ENCODE measurements at regions not wholly inside any gene's neighbourhood (a gene's known extent, or its start where the extent isn't known, plus 50 kb on each side); places are given as distances from the start of the nearest gene placed in this dataset.

DNA sequence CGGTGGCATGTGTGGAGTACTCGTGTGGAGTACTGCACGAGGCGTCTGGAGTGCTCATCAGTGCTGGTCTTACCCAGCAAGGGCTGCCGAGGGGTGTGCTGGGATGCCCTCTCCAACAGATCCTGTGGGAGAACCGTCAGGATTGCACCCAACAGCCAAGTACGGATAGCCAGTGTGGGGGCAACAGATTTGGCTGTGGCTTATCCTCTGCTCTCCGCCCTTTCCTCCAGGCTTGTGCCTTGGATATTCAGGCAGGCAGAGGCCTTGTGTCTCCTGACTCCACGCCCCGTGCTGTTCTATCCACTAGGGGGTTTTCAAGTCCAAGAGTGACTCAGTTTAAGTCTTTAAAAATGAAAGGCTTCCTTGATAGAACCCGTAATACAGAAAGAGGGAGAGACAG lies 321.0 kb upstream of the HS6ST1 start:
- ATAC-seq = 0 out of 3 replicates have a peak, but pooled peaks have one; percentile 27

More for the DNA sequence above, 321.0 kb upstream of the HS6ST1 start:
- Histone ChIP-seq H3K4me1 (replicated peaks in 1 of 2; ENCODE audit: control insufficient read depth in 2 of 2, insufficient read depth in 2 of 2, low read length in 2 of 2) (no peaks in the 10 kb centered on the region), H4K20me1 (replicated peaks; ENCODE audit: control insufficient read depth, insufficient read depth, low read length) (no peaks in the 10 kb centered on the region), H3K27me3 (ENCODE audit: control insufficient read depth in 2 of 2, insufficient read depth in 2 of 2, low read length in 2 of 2) (peaks cover 4 to 53% of the 10 kb centered on the region in 2 experiments; a peak in 2 of 5 replicates), H3K9me1 (ENCODE audit: control insufficient read depth, insufficient read depth, low read length) (no peaks in the 10 kb centered on the region), H3K79me2 (ENCODE audit: control insufficient read depth, insufficient read depth, low read length) (no peaks in the 10 kb centered on the region), H3K4me3 (no peak overlapping the region), H3K27ac (ENCODE audit: extremely low read depth, low read depth, low read length) (no peak overlapping the region), H3K9ac (ENCODE audit: insufficient read depth in 1 of 2, low read depth in 2 of 2, low read length in 2 of 2) (no peak overlapping the region), H2AFZ (ENCODE audit: low read depth, low read length) (no peak overlapping the region), H3K4me2 (ENCODE audit: insufficient read depth, low read length) (no peak overlapping the region), H3K9me3 (replicated peaks; ENCODE audit: control insufficient read depth, insufficient read depth, low read depth, low read length) (no peaks in the 10 kb centered on the region), H3K36me3 (ENCODE audit: control insufficient read depth, insufficient read depth, low read length) (no peaks in the 10 kb centered on the region)
- CTCF ChIA-PET (ENCODE audit: low intra/inter-chr PET ratio) = no interaction called here
- BruUV-seq (replicated peaks) = no TSS peak
- intact Hi-C loops (cut with micrococcal nuclease) (no loop called here), in situ Hi-C loops (cut with MboI) (no loop called here)
- TF ChIP-seq XRCC4 (IDR thresholded peaks at IDR 0.05; ENCODE audit: extremely low read depth, insufficient read depth, insufficient read length) (no peak), ZNF316 (IDR thresholded peaks at IDR 0.05) (no peak), RBM22 (IDR thresholded peaks at IDR 0.05; ENCODE audit: low read depth, low read length, poor library complexity, severe bottlenecking) (no peak), RFX5 (IDR thresholded peaks at IDR 0.05; ENCODE audit: low read depth, low read length) (no peak), ARID1B (IDR thresholded peaks at IDR 0.05) (no peak), TRIM28 (IDR thresholded peaks at IDR 0.05) (no peak), ARID2 (IDR thresholded peaks at IDR 0.05) (no peak), MCM7 (IDR thresholded peaks at IDR 0.05) (no peak), SMARCA5 (IDR thresholded peaks at IDR 0.05) (no peak), FOXJ2 (tag; IDR thresholded peaks at IDR 0.05) (no peak), ZC3H11A (IDR thresholded peaks at IDR 0.05; ENCODE audit: low read depth, low read length) (no peak), RCOR1 (IDR thresholded peaks at IDR 0.05; ENCODE audit: borderline replicate concordance in 1 of 2, low read depth in 2 of 2, low read length in 2 of 2) (no peak), TARDBP (IDR thresholded peaks at IDR 0.05) (no peak), ZNF76 (CRISPR knock-in tag; IDR thresholded peaks at IDR 0.05; ENCODE audit: borderline replicate concordance) (no peak)
- TF ChIP-seq, protein P1, sequence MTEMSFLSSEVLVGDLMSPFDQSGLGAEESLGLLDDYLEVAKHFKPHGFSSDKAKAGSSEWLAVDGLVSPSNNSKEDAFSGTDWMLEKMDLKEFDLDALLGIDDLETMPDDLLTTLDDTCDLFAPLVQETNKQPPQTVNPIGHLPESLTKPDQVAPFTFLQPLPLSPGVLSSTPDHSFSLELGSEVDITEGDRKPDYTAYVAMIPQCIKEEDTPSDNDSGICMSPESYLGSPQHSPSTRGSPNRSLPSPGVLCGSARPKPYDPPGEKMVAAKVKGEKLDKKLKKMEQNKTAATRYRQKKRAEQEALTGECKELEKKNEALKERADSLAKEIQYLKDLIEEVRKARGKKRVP (CRISPR knock-in tag; IDR thresholded peaks at IDR 0.05) = no peak
- TF ChIP-seq, protein P2, sequence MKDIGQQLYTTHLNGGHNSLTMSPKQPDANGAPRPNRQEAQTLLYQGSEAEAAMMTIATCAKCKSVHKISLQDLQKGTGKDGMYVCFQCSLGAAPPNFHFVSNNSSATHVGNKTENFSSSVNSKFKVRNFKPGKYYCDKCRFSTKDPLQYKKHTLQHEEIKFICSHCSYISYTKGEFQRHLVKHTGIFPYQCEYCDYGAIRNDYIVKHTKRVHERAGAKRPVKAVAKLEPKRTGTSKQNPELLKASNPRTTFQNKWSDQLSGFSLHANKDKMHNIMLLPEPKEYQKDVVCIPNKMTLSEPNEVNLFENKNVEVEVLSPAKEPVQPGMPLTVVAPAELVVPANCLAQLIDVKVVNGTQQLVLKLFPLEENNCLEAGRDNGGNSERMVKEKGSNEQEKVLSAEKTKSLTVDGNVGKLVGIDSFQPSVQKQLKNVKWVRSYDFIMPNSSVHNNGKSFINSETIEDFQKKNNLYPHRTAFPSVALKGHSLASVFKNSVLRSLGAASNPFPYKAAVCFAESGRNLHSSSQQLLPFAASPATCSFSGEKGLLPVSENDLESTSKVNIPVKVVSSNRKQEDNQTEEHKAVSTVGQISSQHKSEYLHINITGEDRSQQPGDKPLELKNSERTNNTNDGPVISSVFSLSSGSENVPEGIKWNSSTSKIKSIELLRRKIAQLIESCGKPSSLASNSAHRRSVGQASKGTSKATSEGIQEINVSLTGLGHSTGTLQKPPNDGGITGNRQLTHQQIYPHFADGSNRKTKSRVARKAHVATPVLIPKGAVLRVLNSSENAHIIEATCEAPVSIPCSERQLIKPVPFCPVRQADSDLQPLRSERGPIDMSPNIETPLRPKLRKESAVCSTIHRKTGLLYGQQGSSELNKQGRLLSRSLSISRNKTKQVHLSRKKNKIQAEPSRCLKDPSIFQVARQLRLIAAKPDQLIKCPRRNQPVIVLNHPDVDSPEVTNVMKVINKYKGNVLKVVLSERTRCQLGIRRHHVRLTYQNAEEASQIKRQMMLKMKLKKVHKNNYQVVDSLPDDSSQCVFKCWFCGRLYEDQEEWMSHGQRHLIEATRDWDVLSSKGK (CRISPR knock-in tag; IDR thresholded peaks at IDR 0.05) = no peak
- TF ChIP-seq, protein P3, sequence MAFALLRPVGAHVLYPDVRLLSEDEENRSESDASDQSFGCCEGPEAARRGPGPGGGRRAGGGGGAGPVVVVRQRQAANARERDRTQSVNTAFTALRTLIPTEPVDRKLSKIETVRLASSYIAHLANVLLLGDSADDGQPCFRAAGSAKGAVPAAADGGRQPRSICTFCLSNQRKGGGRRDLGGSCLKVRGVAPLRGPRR (CRISPR knock-in tag; IDR thresholded peaks at IDR 0.05) = no peak
- FAIRE-seq (no peak), DNase-seq (ENCODE audit: extremely low read depth in 1 of 4, low spot score in 3 of 4) (no peak)
- POLR2A ChIA-PET = no interaction called here
- WGBS (ENCODE audit: insufficient coverage, low coverage, missing lambda C conversion rate) = 1% methylated on average over 11 of the region's 11 CpGs
